ENCODE measurements at regions not wholly inside any gene's neighbourhood (a gene's known extent, or its start where the extent isn't known, plus 50 kb on each side); places are given as distances from the start of the nearest gene placed in this dataset.

GRCh38 chr16:35187665-35188225, 1728.3 kb downstream of the TP53TG3F start:
- TF ChIP-seq CTCF (IDR thresholded peaks at IDR 0.05) (no peak), ZFX (IDR thresholded peaks at IDR 0.05; ENCODE audit: borderline replicate concordance) (no peak)
